ENCODE measurements at regions not wholly inside any gene's neighbourhood (a gene's known extent, or its start where the extent isn't known, plus 50 kb on each side); places are given as distances from the start of the nearest gene placed in this dataset.

- Histone ChIP-seq H3K9me3 (replicated peaks; ENCODE audit: control insufficient read depth, insufficient read depth, low read length) (no peaks in the 10 kb centered on the region; the same call in 2 of the 3 replicates), H3K27me3 (replicated peaks in 1 of 2; ENCODE audit: control insufficient read depth in 2 of 2, insufficient read depth in 2 of 2, low read length in 1 of 2) (no peaks in the 10 kb centered on the region), H3K36me3 (ENCODE audit: control insufficient read depth in 2 of 2, insufficient read depth in 2 of 2, low read length in 1 of 2) (no peaks in the 10 kb centered on the region), H3K4me2 (ENCODE audit: control insufficient read depth, insufficient read depth) (no peak overlapping the region), H3K27ac (ENCODE audit: control insufficient read depth, insufficient read depth) (no peak overlapping the region), H3K9ac (ENCODE audit: control insufficient read depth, insufficient read depth, low read length) (no peak overlapping the region), H3K4me3 (no peak overlapping the region), H2AFZ (ENCODE audit: control insufficient read depth, low read depth, low read length) (no peak overlapping the region), H3K4me1 (ENCODE audit: control insufficient read depth, insufficient read depth, low read length) (no peaks in the 10 kb centered on the region), H3K79me2 (ENCODE audit: control insufficient read depth, insufficient read depth, low read length) (no peaks in the 10 kb centered on the region), H4K20me1 (ENCODE audit: control insufficient read depth, insufficient read depth) (no peaks in the 10 kb centered on the region)
- intact Hi-C loops (cut with micrococcal nuclease; ENCODE audit: unreplicated experiment) (no loop called here), in situ Hi-C loops (cut with MboI) (no loop called here)
- RAD21 ChIA-PET (ENCODE audit: unreplicated experiment), result no interaction called here
- CTCF ChIA-PET, result no interaction called here
- DNase-seq (ENCODE audit: low read depth, low spot score) (no peak), FAIRE-seq (no peak), ATAC-seq (no peak)
- WGBS (ENCODE audit: insufficient coverage, insufficient replicate concordance, low lambda C conversion rate, missing lambda C conversion rate), result 42% methylated on average over 1 of the region's 1 CpG
- POLR2A ChIA-PET, result no interaction called here
- TF ChIP-seq ZSCAN29 (IDR thresholded peaks at IDR 0.05), result no peak
- no peak for TF ChIP-seq POLR2AphosphoS2 (IDR thresholded peaks at IDR 0.05; ENCODE audit: low read depth, low read length)
- TF ChIP-seq ATF2 (IDR thresholded peaks at IDR 0.05; ENCODE audit: low read length), result no peak
- TF ChIP-seq RBBP5 (conservative IDR thresholded peaks at IDR 0.05), result no peak
- no peak for TF ChIP-seq IKZF2 (IDR thresholded peaks at IDR 0.05)
- no peak for TF ChIP-seq KLF5 (IDR thresholded peaks at IDR 0.05; ENCODE audit: partially characterized antibody)
- TF ChIP-seq POU2F2 (IDR thresholded peaks at IDR 0.05; ENCODE audit: borderline replicate concordance, low read depth, low read length), result no peak
- no peak for TF ChIP-seq ZNF622 (IDR thresholded peaks at IDR 0.05)
- TF ChIP-seq MYB (IDR thresholded peaks at IDR 0.05; ENCODE audit: borderline replicate concordance, low read depth, low read length), result no peak
- no peak for TF ChIP-seq EP300 (IDR thresholded peaks at IDR 0.05; ENCODE audit: borderline replicate concordance in 1 of 2, control insufficient read depth in 1 of 2, low read depth in 2 of 2, low read length in 2 of 2)
- no peak for TF ChIP-seq ZBED1 (IDR thresholded peaks at IDR 0.05; ENCODE audit: borderline replicate concordance)
- no peak for TF ChIP-seq SPI1 (IDR thresholded peaks at IDR 0.05; ENCODE audit: borderline replicate concordance, insufficient read depth, low read depth, low read length)
- TF ChIP-seq IRF4 (IDR thresholded peaks at IDR 0.05; ENCODE audit: low read depth, low read length), result no peak
- no peak for TF ChIP-seq BCLAF1 (IDR thresholded peaks at IDR 0.05)
- SMC1A ChIA-PET (ENCODE audit: uncharacterized antibody, unreplicated experiment), result no interaction called here
- no TSS peak for BruUV-seq (replicated peaks)
Measured at GRCh38 chr1:87511449-87511848, 182.8 kb downstream of the LMO4 start.

All from GM12878 (cell line).